GM21423 (cell line): ENCODE measurements at regions not wholly inside any gene's neighbourhood (a gene's known extent, or its start where the extent isn't known, plus 50 kb on each side); places are given as distances from the start of the nearest gene placed in this dataset.
"Not testable (repeated sequence)": the region's sequence is repeated elsewhere in the genome, so short reads cannot be mapped to it uniquely, and the experiment has no call there.

ENCODE experiments used
- ATAC-seq: cut with Tn5 transposase; IDR thresholded peaks from one replicate; pipeline ENCODE4 v1.9.1; 2021; ENCODE audit warnings: mild to moderate bottlenecking, moderate library complexity; ENCODE audit not compliant: unreplicated experiment

GRCh38 chr5:153939101-153939500 is 99.6 kb downstream of the FAM114A2 start:
- no peak for ATAC-seq

GRCh38 chr5:153938191-153938842 is 100.4 kb downstream of the FAM114A2 start:
- ATAC-seq = no peak

GRCh38 chr5:153937661-153938060 is 101.0 kb downstream of the FAM114A2 start:
- no peak for ATAC-seq

- ATAC-seq = not testable (repeated sequence)
Measured at GRCh38 chr5:153935151-153935550, 103.6 kb downstream of the FAM114A2 start.

GRCh38 chr5:153926201-153926600 is 112.5 kb downstream of the FAM114A2 start:
- ATAC-seq = no peak

GRCh38 chr5:153919161-153919560 is 119.5 kb downstream of the FAM114A2 start:
- ATAC-seq = no peak

GRCh38 chr5:153907170-153907775 is 131.4 kb downstream of the FAM114A2 start:
- no peak for ATAC-seq

- no peak for ATAC-seq
Measured at GRCh38 chr5:153905219-153905618, 133.5 kb downstream of the FAM114A2 start.

- ATAC-seq = no peak
Measured at GRCh38 chr5:153903321-153903720, 135.4 kb downstream of the FAM114A2 start.

GRCh38 chr5:153902016-153902415 is 136.7 kb downstream of the FAM114A2 start:
- ATAC-seq = no peak

GRCh38 chr5:153901449-153901848 is 137.3 kb downstream of the FAM114A2 start:
- ATAC-seq = no peak

- ATAC-seq = no peak
Measured at GRCh38 chr5:153900703-153901395, 137.9 kb downstream of the FAM114A2 start.

- ATAC-seq = no peak
Measured at GRCh38 chr5:153899746-153900145, 139.0 kb downstream of the FAM114A2 start.

GRCh38 chr5:153896701-153897100 is 142.0 kb downstream of the FAM114A2 start:
- peak; percentile 99 for ATAC-seq

GRCh38 chr5:153896117-153896516 is 142.6 kb downstream of the FAM114A2 start:
- no peak for ATAC-seq

- no peak for ATAC-seq
Measured at GRCh38 chr5:153895266-153895665, 143.4 kb downstream of the FAM114A2 start.

GRCh38 chr5:153893817-153894216 is 144.9 kb downstream of the FAM114A2 start:
- ATAC-seq = no peak

- no peak for ATAC-seq
Measured at GRCh38 chr5:153891394-153891793, 147.3 kb downstream of the FAM114A2 start.

- ATAC-seq = no peak
Measured at GRCh38 chr5:153888781-153889180, 149.9 kb downstream of the FAM114A2 start.

GRCh38 chr5:153885141-153885540 is 153.6 kb downstream of the FAM114A2 start:
- ATAC-seq = no peak

- ATAC-seq = no peak
Measured at GRCh38 chr5:153884612-153884957, 154.1 kb downstream of the FAM114A2 start.
